ENCODE measurements at regions not wholly inside any gene's neighbourhood (a gene's known extent, or its start where the extent isn't known, plus 50 kb on each side); places are given as distances from the start of the nearest gene placed in this dataset.
A peak's percentile ranks its signal among the peaks of the same experiment; 100 is the strongest.

GRCh38 chr3:6449099-6449498 is 411.8 kb upstream of the GRM7 start:
- Histone ChIP-seq H3K27me3 (ENCODE audit: control insufficient read depth in 2 of 2, insufficient read depth in 2 of 2, low read length in 2 of 2) (no peaks in the 10 kb centered on the region), H2AFZ (ENCODE audit: low read depth, low read length) (no peak overlapping the region), H3K4me2 (ENCODE audit: insufficient read depth, low read length) (no peak overlapping the region), H3K9ac (ENCODE audit: insufficient read depth in 1 of 2, low read depth in 2 of 2, low read length in 2 of 2) (no peak overlapping the region), H3K4me1 (replicated peaks in 1 of 2; ENCODE audit: control insufficient read depth in 2 of 2, insufficient read depth in 2 of 2, low read length in 2 of 2) (no peaks in the 10 kb centered on the region; a peak in 1 of 5 replicates), H4K20me1 (replicated peaks; ENCODE audit: control insufficient read depth, insufficient read depth, low read length) (no peaks in the 10 kb centered on the region), H3K79me2 (ENCODE audit: control insufficient read depth, insufficient read depth, low read length) (no peaks in the 10 kb centered on the region), H3K4me3 (no peak overlapping the region), H3K27ac (ENCODE audit: extremely low read depth, low read depth, low read length) (no peak overlapping the region), H3K9me1 (ENCODE audit: control insufficient read depth, insufficient read depth, low read length) (no peaks in the 10 kb centered on the region), H3K36me3 (ENCODE audit: control insufficient read depth, insufficient read depth, low read length) (no peaks in the 10 kb centered on the region), H3K9me3 (replicated peaks; ENCODE audit: control insufficient read depth, insufficient read depth, low read depth, low read length) (no peaks in the 10 kb centered on the region)
- intact Hi-C loops (cut with micrococcal nuclease) (no loop called here), in situ Hi-C loops (cut with MboI) (no loop called here)
- no peak for TF ChIP-seq MBD2 (IDR thresholded peaks at IDR 0.05; ENCODE audit: borderline replicate concordance, low read depth)
- no peak for TF ChIP-seq DACH1 (IDR thresholded peaks at IDR 0.05; ENCODE audit: partially characterized antibody)
- TF ChIP-seq ZNF316 (IDR thresholded peaks at IDR 0.05) = 0 out of 2 replicates have a peak, but pooled peaks have one; percentile 36
- no peak for TF ChIP-seq ZNF766 (CRISPR knock-in tag; conservative IDR thresholded peaks at IDR 0.05)
- TF ChIP-seq MAX (CRISPR knock-in tag; IDR thresholded peaks at IDR 0.05) = no peak
- ATAC-seq (no peak), DNase-seq (ENCODE audit: extremely low read depth in 1 of 4, low spot score in 3 of 4) (no peak), FAIRE-seq (no peak)
- POLR2A ChIA-PET = no interaction called here
- WGBS (ENCODE audit: insufficient coverage, low coverage, missing lambda C conversion rate) = 8% methylated on average over 3 of the region's 3 CpGs
- CTCF ChIA-PET (ENCODE audit: low intra/inter-chr PET ratio) = no interaction called here
- no TSS peak for BruUV-seq (replicated peaks)

- FAIRE-seq (no peak), ATAC-seq (no peak), DNase-seq (ENCODE audit: extremely low read depth in 1 of 4, low spot score in 3 of 4) (no peak)
- no peak overlapping the region for H2AFZ ChIP-seq (ENCODE audit: low read depth, low read length)
- WGBS (ENCODE audit: insufficient coverage, low coverage, missing lambda C conversion rate) = 0% methylated on average over 1 of the region's 1 CpG
- in situ Hi-C loops (cut with MboI) = no loop called here
- H3K9ac ChIP-seq (ENCODE audit: insufficient read depth in 1 of 2, low read depth in 2 of 2, low read length in 2 of 2) = no peak overlapping the region
- no peaks in the 10 kb centered on the region for H4K20me1 ChIP-seq (replicated peaks; ENCODE audit: control insufficient read depth, insufficient read depth, low read length)
- no peak overlapping the region for H3K4me2 ChIP-seq (ENCODE audit: insufficient read depth, low read length)
- no peaks in the 10 kb centered on the region for H3K9me3 ChIP-seq (replicated peaks; ENCODE audit: control insufficient read depth, insufficient read depth, low read depth, low read length)
- CTCF ChIA-PET (ENCODE audit: low intra/inter-chr PET ratio) = no interaction called here
- BruUV-seq (replicated peaks) = no TSS peak
- H3K36me3 ChIP-seq (ENCODE audit: control insufficient read depth, insufficient read depth, low read length) = no peaks in the 10 kb centered on the region
- H3K4me3 ChIP-seq = no peak overlapping the region
- no peaks in the 10 kb centered on the region for H3K9me1 ChIP-seq (ENCODE audit: control insufficient read depth, insufficient read depth, low read length)
- no peak overlapping the region for H3K27ac ChIP-seq (ENCODE audit: extremely low read depth, low read depth, low read length)
- no peaks in the 10 kb centered on the region for H3K27me3 ChIP-seq (ENCODE audit: control insufficient read depth in 2 of 2, insufficient read depth in 2 of 2, low read length in 2 of 2)
- intact Hi-C loops (cut with micrococcal nuclease) = loop anchor here (10.0 kb wide), 1 partner anchor 342 kb away; no protein-coding TSS in a partner anchor
- H3K4me1 ChIP-seq (replicated peaks in 1 of 2; ENCODE audit: control insufficient read depth in 2 of 2, insufficient read depth in 2 of 2, low read length in 2 of 2) = no peaks in the 10 kb centered on the region
- H3K79me2 ChIP-seq (ENCODE audit: control insufficient read depth, insufficient read depth, low read length) = no peaks in the 10 kb centered on the region
- POLR2A ChIA-PET = no interaction called here
- TF ChIP-seq ARID3A (IDR thresholded peaks at IDR 0.05; ENCODE audit: borderline replicate concordance, low read depth, low read length) = no peak
- TF ChIP-seq TCF7 (IDR thresholded peaks at IDR 0.05; ENCODE audit: borderline replicate concordance) = no peak
- TF ChIP-seq FOXK1 (CRISPR knock-in tag; IDR thresholded peaks at IDR 0.05; ENCODE audit: borderline replicate concordance) = no peak
- no peak for TF ChIP-seq CHD2 (IDR thresholded peaks at IDR 0.05; ENCODE audit: low read depth, low read length)
- peak; percentile 64 for TF ChIP-seq ZNF316 (IDR thresholded peaks at IDR 0.05)
- TF ChIP-seq RERE (CRISPR knock-in tag; IDR thresholded peaks at IDR 0.05; ENCODE audit: borderline replicate concordance) = no peak
Measured at GRCh38 chr3:6452974-6453373, 407.9 kb upstream of the GRM7 start.
